Ishikawa (cell line): ENCODE measurements at regions not wholly inside any gene's neighbourhood (a gene's known extent, or its start where the extent isn't known, plus 50 kb on each side); places are given as distances from the start of the nearest gene placed in this dataset.

Experiments used
- CEBPB ChIP-seq: IDR thresholded peaks from 2 replicates; pipeline ENCODE4 v1.6.1; 2012
- CREB1 ChIP-seq: IDR thresholded peaks from 2 replicates; pipeline ENCODE4 v1.6.1; 2012; ENCODE audit warnings: low read depth
- EP300 ChIP-seq: IDR thresholded peaks from 2 replicates; pipeline ENCODE4 v1.6.1; 2012; ENCODE audit warnings: borderline replicate concordance
- FOXM1 ChIP-seq: IDR thresholded peaks from 2 replicates; pipeline ENCODE4 v1.6.1; 2012; ENCODE audit warnings: low read depth, borderline replicate concordance
- MAX ChIP-seq: IDR thresholded peaks from 2 replicates; pipeline ENCODE4 v1.6.1; 2012
- NFIC ChIP-seq: IDR thresholded peaks from 2 replicates; pipeline ENCODE4 v1.6.1; 2012
- RAD21 ChIP-seq: IDR thresholded peaks from 2 replicates; pipeline ENCODE4 v1.6.1; 2012; ENCODE audit warnings: low read depth
- REST ChIP-seq: IDR thresholded peaks from 2 replicates; pipeline ENCODE4 v1.6.1; 2012; ENCODE audit warnings: low read depth, mild to moderate bottlenecking
- TAF1 ChIP-seq: IDR thresholded peaks from 2 replicates; pipeline ENCODE4 v1.6.1; 2012; ENCODE audit warnings: low read depth, mild to moderate bottlenecking
- TCF12 ChIP-seq: IDR thresholded peaks from 2 replicates; pipeline ENCODE4 v1.6.1; 2012; ENCODE audit warnings: low read depth
- YY1 ChIP-seq: IDR thresholded peaks from 2 replicates; pipeline ENCODE4 v1.6.1; 2012; ENCODE audit warnings: low read depth

GRCh38 chr2:188132385-188132784 is 159.3 kb upstream of the GULP1 start:
- TF ChIP-seq FOXM1 (no peak), YY1 (no peak), TCF12 (0 out of 2 replicates have a peak, but pooled peaks have one; percentile 30), RAD21 (no peak; the same call in 1 of the 2 replicates), MAX (no peak), NFIC (peak; percentile 92), CEBPB (peak; percentile 67; the same call in 1 of the 2 replicates), REST (no peak), EP300 (peak; percentile 47; the same call in 1 of the 2 replicates), CREB1 (no peak), TAF1 (no peak)
